K562 (cell line): ENCODE measurements at regions not wholly inside any gene's neighbourhood (a gene's known extent, or its start where the extent isn't known, plus 50 kb on each side); places are given as distances from the start of the nearest gene placed in this dataset.

Experiments
- ATAC-seq: fragments of 200-7000 bp; cut with Tn5 transposase; 3 replicates; pipeline ENCODE4 v1.9.1; 2020; ENCODE audit warnings: moderate library complexity
- BruUV-seq: library from RNA; stranded (reverse); fragments of 400-500 nt; replicated peaks from 2 replicates; lab custom pipeline; 2021; lab: Mats Ljungman, UMichigan
- CTCF ChIA-PET: fragments of 300-600 bp; formaldehyde crosslinking; extraction: SDS; loops from one replicate; lab custom pipeline; 2021; ENCODE audit warnings: low intra/inter-chr PET ratio; lab: Yijun Ruan, JAX
- POLR2A ChIA-PET: fragments of 300-600, 350-650 bp; sonication (Branson Sonifier 250); formaldehyde crosslinking; extraction: SDS; loops from one replicate; lab custom pipeline; 2021; ENCODE audit warnings: antibody characterized with exemption, inconsistent platforms; lab: Yijun Ruan, JAX
- DNase-seq, 4 experiments: peaks; one replicate each; pipeline versions ENCODE4 v3.0.0 to v3.0.0-alpha.2; 2011 to 2018; ENCODE audit warnings: low spot score in 3 of 4, mixed read lengths in 3 of 4; ENCODE audit errors: extremely low read depth in 1 of 4
- FAIRE-seq: peaks from 2 replicates; lab custom pipeline; 2011; peaks lifted over from hg19 to GRCh38; lab: Jason Lieb, UNC
- H2AFZ ChIP-seq: 2 replicates; pipeline ENCODE4 v1.6.0; 2011; ENCODE audit warnings: low read depth, low read length, control low read depth, inconsistent platforms
- H3K27ac ChIP-seq: fragments of 200-600 bp; 3 replicates; pipeline ENCODE4 v1.8.0; 2011; ENCODE audit warnings: low read depth, mild to moderate bottlenecking, control low read depth, inconsistent platforms, low read length, moderate library complexity, mixed read lengths; ENCODE audit errors: extremely low read depth
- H3K27me3 ChIP-seq, 2 experiments: fragments of 300-600 bp in 1 of 2; 2 replicates in 1 of 2; 3 replicates in 1 of 2; pipeline versions ENCODE4 v1.6.0 to v1.8.0; 2011; ENCODE audit warnings: inconsistent platforms in 2 of 2, low read length in 2 of 2, mild to moderate bottlenecking in 1 of 2, mixed read lengths in 1 of 2, moderate library complexity in 1 of 2; ENCODE audit not compliant: control insufficient read depth in 2 of 2, insufficient read depth in 2 of 2
- H3K36me3 ChIP-seq: fragments of 300-600 bp; 3 replicates; pipeline ENCODE4 v1.8.0; 2011; ENCODE audit warnings: mild to moderate bottlenecking, low read length, inconsistent platforms; ENCODE audit not compliant: control insufficient read depth, insufficient read depth
- H3K4me1 ChIP-seq, 2 experiments: fragments of 200-600 bp in 1 of 2; replicated peaks in 1 of 2; 2 replicates in 1 of 2; 3 replicates in 1 of 2; pipeline versions ENCODE4 v1.5.1 to v1.8.0; 2011; ENCODE audit warnings: inconsistent platforms in 2 of 2, low read length in 2 of 2, mild to moderate bottlenecking in 1 of 2, mixed read lengths in 1 of 2, moderate library complexity in 1 of 2; ENCODE audit not compliant: control insufficient read depth in 2 of 2, insufficient read depth in 2 of 2
- H3K4me2 ChIP-seq: 2 replicates; pipeline ENCODE4 v1.6.1; 2011; ENCODE audit warnings: low read length, control low read depth, inconsistent platforms, mixed read lengths; ENCODE audit not compliant: insufficient read depth
- H3K4me3 ChIP-seq: fragments of 200-600 bp; sonication (generic), shearing (Covaris generic); 2 replicates; pipeline ENCODE4 v1.5.1; 2016; ENCODE audit warnings: control low read depth, inconsistent platforms
- H3K79me2 ChIP-seq: fragments of 200-600 bp; 3 replicates; pipeline ENCODE4 v1.8.0; 2011; ENCODE audit warnings: low read length, inconsistent platforms; ENCODE audit not compliant: control insufficient read depth, insufficient read depth
- H3K9ac ChIP-seq, 2 experiments: 2 replicates each; pipeline versions ENCODE4 v1.6.0 to v1.6.1; 2011; ENCODE audit warnings: low read depth in 2 of 2, low read length in 2 of 2, control low read depth in 1 of 2, inconsistent platforms in 1 of 2, mild to moderate bottlenecking in 1 of 2, mixed read lengths in 1 of 2; ENCODE audit not compliant: insufficient read depth in 1 of 2
- H3K9me1 ChIP-seq: one replicate; pipeline ENCODE4 v1.6.0; 2011; ENCODE audit warnings: inconsistent platforms, mild to moderate bottlenecking, low read length, moderate library complexity; ENCODE audit not compliant: control insufficient read depth, insufficient read depth
- H3K9me3 ChIP-seq: replicated peaks from 2 replicates; pipeline ENCODE4 v1.5.1; 2011; ENCODE audit warnings: low read depth, low read length, inconsistent platforms; ENCODE audit not compliant: control insufficient read depth, insufficient read depth
- H4K20me1 ChIP-seq: replicated peaks from 2 replicates; pipeline ENCODE4 v1.6.1; 2011; ENCODE audit warnings: low read length, inconsistent platforms, mixed read lengths; ENCODE audit not compliant: control insufficient read depth, insufficient read depth
- CBX3 ChIP-seq, 2 experiments: IDR thresholded peaks; 1 replicate in 1 of 2; 2 replicates in 1 of 2; pipeline ENCODE4 v1.6.1; 2012; ENCODE audit warnings: inconsistent platforms in 2 of 2, low read length in 2 of 2, borderline replicate concordance in 1 of 2, control low read depth in 1 of 2
- FOXK1 ChIP-seq: sonication (generic); formaldehyde crosslinking; IDR thresholded peaks from 2 replicates; pipeline ENCODE4 v1.8.0; 2022; ENCODE audit warnings: missing genetic modification reagents, mild to moderate bottlenecking, borderline replicate concordance
- GABPA ChIP-seq: fragments of 200-800 bp; sonication (Bioruptor generic); conservative IDR thresholded peaks from 2 replicates; pipeline ENCODE4 v1.6.1; 2016; ENCODE audit warnings: low read depth, missing genetic modification characterization, missing compliant biosample characterization
- LEF1 ChIP-seq: fragments of 450-650 bp; IDR thresholded peaks from 2 replicates; pipeline ENCODE4 v1.6.1; 2016; ENCODE audit warnings: mild to moderate bottlenecking
- NCOA1 ChIP-seq: fragments of 450-650 bp; IDR thresholded peaks from 2 replicates; pipeline ENCODE4 v1.6.1; 2016; ENCODE audit warnings: low read depth
- NR2C2 ChIP-seq, 2 experiments: fragments of 200-800 bp in 1 of 2; sonication (Bioruptor generic) in 1 of 2; sonication (generic) in 1 of 2; formaldehyde crosslinking in 1 of 2; IDR thresholded peaks; 2 replicates each; pipeline versions ENCODE4 v1.6.1 to v1.8.0; 2016 to 2022; ENCODE audit warnings: mild to moderate bottlenecking in 1 of 2, missing compliant biosample characterization in 1 of 2, missing genetic modification characterization in 1 of 2, missing genetic modification reagents in 1 of 2
- PPARD ChIP-seq: fragments of 250-450 bp; sonication (Bioruptor Pico); IDR thresholded peaks from 2 replicates; pipeline ENCODE4 v1.8.0; 2022; ENCODE audit warnings: inconsistent platforms, mild to moderate bottlenecking, moderate library complexity
- SPI1 ChIP-seq: IDR thresholded peaks from 2 replicates; pipeline ENCODE4 v1.6.1; 2011; ENCODE audit warnings: low read depth, low read length, control low read depth, borderline replicate concordance
- TGIF2 ChIP-seq: sonication (generic); formaldehyde crosslinking; IDR thresholded peaks from 2 replicates; pipeline ENCODE4 v1.8.1; 2022; ENCODE audit warnings: mild to moderate bottlenecking, missing genetic modification reagents, moderate library complexity
- ZNF431 ChIP-seq: sonication (generic); formaldehyde crosslinking; IDR thresholded peaks from 2 replicates; pipeline ENCODE4 v1.8.0; 2022; ENCODE audit warnings: mild to moderate bottlenecking, missing genetic modification reagents
- ZNF507 ChIP-seq: conservative IDR thresholded peaks from 2 replicates; pipeline ENCODE4 v1.6.1; 2017; ENCODE audit warnings: missing genetic modification characterization, missing compliant biosample characterization
- ZNF57 ChIP-seq: fragments of 450-650 bp; formaldehyde crosslinking; IDR thresholded peaks from 2 replicates; pipeline ENCODE4 v1.4.0; 2020; ENCODE audit warnings: mild to moderate bottlenecking, moderate library complexity
- ZNF586 ChIP-seq: fragments of 450-650 bp; formaldehyde crosslinking; conservative IDR thresholded peaks from 2 replicates; pipeline ENCODE4 v1.4.0; 2020; ENCODE audit warnings: mild to moderate bottlenecking, moderate library complexity
- ZNF717 ChIP-seq: fragments of 250-450 bp; sonication (Bioruptor Pico); IDR thresholded peaks from 2 replicates; pipeline ENCODE4 v1.5.0; 2021
- in situ Hi-C: fragments of 300-500 bp; cut with MboI; formaldehyde crosslinking; loops from 4 replicates; pipeline ENCODE4 v1.15.0; 2018; ENCODE audit warnings: inconsistent platforms, mixed read lengths
- intact Hi-C: fragments of 100-400 bp; cut with micrococcal nuclease; formaldehyde crosslinking; loops from 2 replicates; pipeline ENCODE4 v1.14.2; 2022
- TF ChIP-seq, protein P1 (sequence below), 3 experiments: fragments of 200-800 bp in 1 of 3; fragments of 250-450 bp in 1 of 3; fragments of 450-650 bp in 1 of 3; sonication (Bioruptor Pico) in 1 of 3; sonication (Bioruptor generic) in 1 of 3; formaldehyde crosslinking in 1 of 3; IDR thresholded peaks; 2 replicates each; pipeline versions ENCODE4 v1.6.1 to v1.8.0; 2016 to 2022; ENCODE audit warnings: mild to moderate bottlenecking in 2 of 3, missing genetic modification characterization in 2 of 3, missing compliant biosample characterization in 1 of 3, moderate library complexity in 1 of 3
- TF ChIP-seq, protein P2 (sequence below): fragments of 450-650 bp; IDR thresholded peaks from 2 replicates; pipeline ENCODE4 v1.6.1; 2018; ENCODE audit warnings: mild to moderate bottlenecking, low read depth; ENCODE audit not compliant: partially characterized antibody
- TF ChIP-seq, protein P3 (sequence below): sonication (generic); formaldehyde crosslinking; IDR thresholded peaks from 2 replicates; pipeline ENCODE4 v1.9.0; 2022; ENCODE audit warnings: mild to moderate bottlenecking, missing genetic modification reagents
- TF ChIP-seq, protein P4 (sequence below): fragments of 450-650 bp; formaldehyde crosslinking; IDR thresholded peaks from 2 replicates; pipeline ENCODE4 v1.4.0; 2020; ENCODE audit warnings: mild to moderate bottlenecking, mixed read lengths

DNA sequence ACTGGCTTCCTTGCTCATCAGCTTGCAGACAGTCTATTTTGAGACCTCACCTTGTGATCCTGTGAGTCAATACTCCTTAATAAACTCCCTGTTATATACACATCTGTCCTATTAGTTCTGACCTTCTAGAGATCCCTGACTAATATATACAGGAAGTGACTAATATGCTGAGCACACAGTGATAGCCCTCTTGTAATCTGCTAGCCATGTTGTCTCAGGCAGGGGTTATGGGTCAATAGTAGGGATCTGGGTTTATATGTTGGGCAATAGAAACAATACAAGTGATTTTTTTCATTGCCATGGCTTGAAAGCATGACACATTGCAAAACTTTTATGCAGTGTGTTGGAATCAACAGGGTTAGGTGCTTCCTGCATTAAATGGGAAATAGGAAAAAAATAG lies 562.2 kb downstream of the GALC start:
- ChIA-PET POLR2A (no interaction called here), CTCF (no interaction called here)
- FAIRE-seq (no peak), ATAC-seq (no peak), DNase-seq (no peak)
- intact Hi-C loops (no loop called here), in situ Hi-C loops (no loop called here)
- Histone ChIP-seq H3K9me1 (no peaks in the 10 kb centered on the region), H3K4me3 (no peak overlapping the region), H3K27me3 (no peaks in the 10 kb centered on the region), H3K9ac (no peak overlapping the region), H3K79me2 (no peaks in the 10 kb centered on the region), H3K9me3 (no peaks in the 10 kb centered on the region), H3K4me2 (no peak overlapping the region), H3K36me3 (no peaks in the 10 kb centered on the region), H3K4me1 (no peaks in the 10 kb centered on the region), H2AFZ (no peak overlapping the region), H4K20me1 (no peaks in the 10 kb centered on the region), H3K27ac (no peak overlapping the region)
- BruUV-seq, result no TSS peak
- TF ChIP-seq, protein P1, sequence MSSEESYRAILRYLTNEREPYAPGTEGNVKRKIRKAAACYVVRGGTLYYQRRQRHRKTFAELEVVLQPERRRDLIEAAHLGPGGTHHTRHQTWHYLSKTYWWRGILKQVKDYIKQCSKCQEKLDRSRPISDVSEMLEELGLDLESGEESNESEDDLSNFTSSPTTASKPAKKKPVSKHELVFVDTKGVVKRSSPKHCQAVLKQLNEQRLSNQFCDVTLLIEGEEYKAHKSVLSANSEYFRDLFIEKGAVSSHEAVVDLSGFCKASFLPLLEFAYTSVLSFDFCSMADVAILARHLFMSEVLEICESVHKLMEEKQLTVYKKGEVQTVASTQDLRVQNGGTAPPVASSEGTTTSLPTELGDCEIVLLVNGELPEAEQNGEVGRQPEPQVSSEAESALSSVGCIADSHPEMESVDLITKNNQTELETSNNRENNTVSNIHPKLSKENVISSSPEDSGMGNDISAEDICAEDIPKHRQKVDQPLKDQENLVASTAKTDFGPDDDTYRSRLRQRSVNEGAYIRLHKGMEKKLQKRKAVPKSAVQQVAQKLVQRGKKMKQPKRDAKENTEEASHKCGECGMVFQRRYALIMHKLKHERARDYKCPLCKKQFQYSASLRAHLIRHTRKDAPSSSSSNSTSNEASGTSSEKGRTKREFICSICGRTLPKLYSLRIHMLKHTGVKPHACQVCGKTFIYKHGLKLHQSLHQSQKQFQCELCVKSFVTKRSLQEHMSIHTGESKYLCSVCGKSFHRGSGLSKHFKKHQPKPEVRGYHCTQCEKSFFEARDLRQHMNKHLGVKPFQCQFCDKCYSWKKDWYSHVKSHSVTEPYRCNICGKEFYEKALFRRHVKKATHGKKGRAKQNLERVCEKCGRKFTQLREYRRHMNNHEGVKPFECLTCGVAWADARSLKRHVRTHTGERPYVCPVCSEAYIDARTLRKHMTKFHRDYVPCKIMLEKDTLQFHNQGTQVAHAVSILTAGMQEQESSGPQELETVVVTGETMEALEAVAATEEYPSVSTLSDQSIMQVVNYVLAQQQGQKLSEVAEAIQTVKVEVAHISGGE (CRISPR knock-in tag; IDR thresholded peaks at IDR 0.05), result no peak
- TF ChIP-seq ZNF717 (CRISPR knock-in tag), result no peak
- TF ChIP-seq ZNF586, result no peak
- TF ChIP-seq PPARD (CRISPR knock-in tag), result no peak
- TF ChIP-seq LEF1, result no peak
- TF ChIP-seq, protein P2, sequence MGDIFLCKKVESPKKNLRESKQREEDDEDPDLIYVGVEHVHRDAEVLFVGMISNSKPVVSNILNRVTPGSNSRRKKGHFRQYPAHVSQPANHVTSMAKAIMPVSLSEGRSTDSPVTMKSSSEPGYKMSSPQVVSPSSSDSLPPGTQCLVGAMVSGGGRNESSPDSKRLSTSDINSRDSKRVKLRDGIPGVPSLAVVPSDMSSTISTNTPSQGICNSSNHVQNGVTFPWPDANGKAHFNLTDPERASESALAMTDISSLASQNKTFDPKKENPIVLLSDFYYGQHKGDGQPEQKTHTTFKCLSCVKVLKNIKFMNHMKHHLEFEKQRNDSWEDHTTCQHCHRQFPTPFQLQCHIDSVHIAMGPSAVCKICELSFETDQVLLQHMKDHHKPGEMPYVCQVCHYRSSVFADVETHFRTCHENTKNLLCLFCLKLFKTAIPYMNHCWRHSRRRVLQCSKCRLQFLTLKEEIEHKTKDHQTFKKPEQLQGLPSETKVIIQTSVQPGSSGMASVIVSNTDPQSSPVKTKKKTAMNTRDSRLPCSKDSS, result no peak
- TF ChIP-seq, protein P3, sequence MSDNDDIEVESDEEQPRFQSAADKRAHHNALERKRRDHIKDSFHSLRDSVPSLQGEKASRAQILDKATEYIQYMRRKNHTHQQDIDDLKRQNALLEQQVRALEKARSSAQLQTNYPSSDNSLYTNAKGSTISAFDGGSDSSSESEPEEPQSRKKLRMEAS (CRISPR knock-in tag), result no peak
- TF ChIP-seq TGIF2 (CRISPR knock-in tag), result no peak
- TF ChIP-seq FOXK1 (CRISPR knock-in tag), result no peak
- no peak for TF ChIP-seq NR2C2 (CRISPR knock-in tag; IDR thresholded peaks at IDR 0.05)
- no peak for TF ChIP-seq NR2C2 (tag; IDR thresholded peaks at IDR 0.05)
- TF ChIP-seq CBX3 (IDR thresholded peaks at IDR 0.05; ENCODE audit: borderline replicate concordance in 1 of 2, low read length in 2 of 2), result no peak
- no peak for TF ChIP-seq ZNF431
- no peak for TF ChIP-seq GABPA (tag)
- TF ChIP-seq ZNF507, result no peak
- no peak for TF ChIP-seq NCOA1
- no peak for TF ChIP-seq ZNF57 (CRISPR knock-in tag)
- TF ChIP-seq SPI1, result no peak
- TF ChIP-seq, protein P4, sequence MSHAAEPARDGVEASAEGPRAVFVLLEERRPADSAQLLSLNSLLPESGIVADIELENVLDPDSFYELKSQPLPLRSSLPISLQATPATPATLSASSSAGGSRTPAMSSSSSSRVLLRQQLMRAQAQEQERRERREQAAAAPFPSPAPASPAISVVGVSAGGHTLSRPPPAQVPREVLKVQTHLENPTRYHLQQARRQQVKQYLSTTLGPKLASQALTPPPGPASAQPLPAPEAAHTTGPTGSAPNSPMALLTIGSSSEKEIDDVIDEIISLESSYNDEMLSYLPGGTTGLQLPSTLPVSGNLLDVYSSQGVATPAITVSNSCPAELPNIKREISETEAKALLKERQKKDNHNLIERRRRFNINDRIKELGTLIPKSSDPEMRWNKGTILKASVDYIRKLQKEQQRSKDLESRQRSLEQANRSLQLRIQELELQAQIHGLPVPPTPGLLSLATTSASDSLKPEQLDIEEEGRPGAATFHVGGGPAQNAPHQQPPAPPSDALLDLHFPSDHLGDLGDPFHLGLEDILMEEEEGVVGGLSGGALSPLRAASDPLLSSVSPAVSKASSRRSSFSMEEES (CRISPR knock-in tag), result no peak
